ENCODE measurements at regions not wholly inside any gene's neighbourhood (a gene's known extent, or its start where the extent isn't known, plus 50 kb on each side); places are given as distances from the start of the nearest gene placed in this dataset.

DNA sequence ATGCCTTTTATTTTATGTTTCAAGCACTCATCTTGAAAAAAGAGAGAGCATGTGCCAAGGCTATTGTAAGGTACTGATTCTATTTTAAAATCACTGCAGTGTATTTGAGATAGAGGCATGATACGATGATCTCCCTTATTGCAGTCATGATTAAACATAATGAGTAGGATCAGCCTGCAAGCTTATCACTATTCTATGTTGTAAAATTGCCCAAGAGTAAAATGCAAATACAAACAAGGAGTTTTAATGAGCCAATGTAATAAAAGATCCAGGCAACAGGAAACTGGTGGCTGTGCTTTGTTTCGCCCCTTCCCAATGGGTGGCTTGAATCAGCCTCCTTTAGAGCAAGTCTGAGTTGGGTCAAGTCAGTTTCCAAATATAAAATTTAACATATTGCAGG is 116.4 kb upstream of the RBMS1 start:
- Histone ChIP-seq H3K27me3 (no peaks in the 10 kb centered on the region), H3K4me1 (no peaks in the 10 kb centered on the region), H3K9me3 (no peaks in the 10 kb centered on the region), H3K4me3 (no peak overlapping the region), H3K36me3 (no peaks in the 10 kb centered on the region), H3K27ac (no peak overlapping the region)
- DNase-seq: no peak
- no peak for TF ChIP-seq POLR2A (IDR thresholded peaks at IDR 0.05)

DNA sequence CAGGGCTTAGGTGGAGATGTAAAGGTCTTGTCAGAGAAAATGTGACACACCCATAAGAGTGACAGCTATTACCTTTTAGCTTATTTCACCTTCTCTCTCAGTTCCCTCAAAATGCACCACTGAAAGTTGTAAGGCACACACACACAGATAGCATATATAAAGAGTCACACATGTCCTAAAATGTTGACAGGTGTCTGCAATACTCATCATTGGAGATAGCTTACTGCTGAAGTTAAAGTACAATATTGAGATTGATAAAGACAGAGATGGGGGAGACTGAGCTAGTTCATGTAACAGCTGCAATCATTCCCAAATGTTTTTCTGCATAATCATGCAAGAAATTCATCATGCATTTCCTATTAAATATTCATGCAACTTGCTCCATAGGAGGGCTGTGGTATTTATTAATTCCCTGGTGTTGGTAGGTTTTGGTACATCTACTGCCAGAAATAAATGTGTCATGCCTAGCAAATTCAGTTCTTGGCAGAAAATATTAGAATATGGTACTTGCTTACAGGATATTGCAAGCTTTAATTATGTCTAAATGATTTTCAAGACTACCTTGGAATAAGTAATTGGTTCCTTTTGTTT is 118.8 kb upstream of the RBMS1 start:
- H3K36me3 ChIP-seq: no peaks in the 10 kb centered on the region
- H3K27me3 ChIP-seq: no peaks in the 10 kb centered on the region
- H3K27ac ChIP-seq: no peak overlapping the region
- no peak overlapping the region for H3K4me3 ChIP-seq
- no peaks in the 10 kb centered on the region for H3K9me3 ChIP-seq
- DNase-seq: no peak
- H3K4me1 ChIP-seq: no peaks in the 10 kb centered on the region
- TF ChIP-seq POLR2A (IDR thresholded peaks at IDR 0.05): no peak
- TF ChIP-seq, protein P1, sequence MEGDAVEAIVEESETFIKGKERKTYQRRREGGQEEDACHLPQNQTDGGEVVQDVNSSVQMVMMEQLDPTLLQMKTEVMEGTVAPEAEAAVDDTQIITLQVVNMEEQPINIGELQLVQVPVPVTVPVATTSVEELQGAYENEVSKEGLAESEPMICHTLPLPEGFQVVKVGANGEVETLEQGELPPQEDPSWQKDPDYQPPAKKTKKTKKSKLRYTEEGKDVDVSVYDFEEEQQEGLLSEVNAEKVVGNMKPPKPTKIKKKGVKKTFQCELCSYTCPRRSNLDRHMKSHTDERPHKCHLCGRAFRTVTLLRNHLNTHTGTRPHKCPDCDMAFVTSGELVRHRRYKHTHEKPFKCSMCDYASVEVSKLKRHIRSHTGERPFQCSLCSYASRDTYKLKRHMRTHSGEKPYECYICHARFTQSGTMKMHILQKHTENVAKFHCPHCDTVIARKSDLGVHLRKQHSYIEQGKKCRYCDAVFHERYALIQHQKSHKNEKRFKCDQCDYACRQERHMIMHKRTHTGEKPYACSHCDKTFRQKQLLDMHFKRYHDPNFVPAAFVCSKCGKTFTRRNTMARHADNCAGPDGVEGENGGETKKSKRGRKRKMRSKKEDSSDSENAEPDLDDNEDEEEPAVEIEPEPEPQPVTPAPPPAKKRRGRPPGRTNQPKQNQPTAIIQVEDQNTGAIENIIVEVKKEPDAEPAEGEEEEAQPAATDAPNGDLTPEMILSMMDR (IDR thresholded peaks at IDR 0.05): no peak

DNA sequence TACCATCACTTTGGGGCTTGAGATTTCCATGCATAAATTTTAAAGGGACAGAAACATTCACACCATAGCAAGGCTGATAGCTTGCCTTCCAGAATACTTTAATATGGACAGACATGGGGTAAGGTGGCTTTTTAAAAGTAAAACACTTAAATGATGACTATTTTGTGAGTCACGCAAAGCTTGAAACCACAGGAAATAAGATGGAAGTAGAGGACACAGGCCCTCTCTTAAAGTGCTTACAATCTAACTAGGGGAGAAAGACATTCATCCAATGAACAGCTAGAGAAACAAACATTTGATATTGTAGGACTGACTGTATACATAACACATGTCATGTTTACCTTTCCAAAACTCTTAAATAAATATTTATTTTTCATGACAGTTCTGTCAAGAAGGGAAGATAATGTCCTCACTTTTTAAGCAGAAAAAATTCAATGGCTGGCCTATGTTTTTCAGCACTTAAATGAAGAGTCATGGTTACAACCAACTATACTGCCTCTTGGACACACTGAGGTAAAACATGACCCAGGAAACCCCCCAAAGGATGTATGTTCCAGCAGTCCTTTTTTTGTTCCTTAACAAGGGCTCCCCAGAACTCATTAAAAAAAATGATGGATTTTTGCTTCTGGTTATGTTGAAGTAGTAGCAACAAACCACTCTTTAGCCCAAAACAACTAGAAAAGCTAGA is 120.0 kb upstream of the RBMS1 start:
- no peaks in the 10 kb centered on the region for H3K36me3 ChIP-seq
- no peaks in the 10 kb centered on the region for H3K4me1 ChIP-seq
- TF ChIP-seq, protein P1 (IDR thresholded peaks at IDR 0.05): no peak
- TF ChIP-seq POLR2A (IDR thresholded peaks at IDR 0.05): no peak
- no peaks in the 10 kb centered on the region for H3K27me3 ChIP-seq
- no peak overlapping the region for H3K27ac ChIP-seq
- H3K4me3 ChIP-seq: no peak overlapping the region
- H3K9me3 ChIP-seq: no peaks in the 10 kb centered on the region
- DNase-seq: no peak

DNA sequence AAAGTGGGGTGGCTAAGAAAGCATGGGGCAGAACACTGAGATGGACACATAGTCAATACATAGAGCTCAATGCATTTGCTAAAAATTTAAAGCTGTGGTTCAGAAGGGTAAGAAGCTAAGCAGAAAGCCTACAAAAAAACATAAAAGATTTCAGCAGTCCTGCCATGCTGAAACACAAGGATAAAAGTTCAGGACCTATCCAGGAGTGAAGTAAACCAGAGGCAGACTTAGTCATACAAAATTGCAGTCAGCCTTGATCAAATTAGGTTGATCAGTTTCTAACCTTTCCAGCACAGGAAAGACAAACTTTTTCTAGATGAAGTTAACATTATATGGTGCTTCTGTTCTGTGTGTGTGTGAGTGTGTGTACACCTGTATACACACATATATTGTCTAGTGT is 120.8 kb upstream of the RBMS1 start:
- DNase-seq: no peak
- H3K27ac ChIP-seq: no peak overlapping the region
- no peak for TF ChIP-seq POLR2A (IDR thresholded peaks at IDR 0.05)
- TF ChIP-seq, protein P1 (IDR thresholded peaks at IDR 0.05): no peak
- H3K36me3 ChIP-seq: no peaks in the 10 kb centered on the region
- H3K4me3 ChIP-seq: no peak overlapping the region
- no peaks in the 10 kb centered on the region for H3K4me1 ChIP-seq
- H3K9me3 ChIP-seq: no peaks in the 10 kb centered on the region
- H3K27me3 ChIP-seq: no peaks in the 10 kb centered on the region

DNA sequence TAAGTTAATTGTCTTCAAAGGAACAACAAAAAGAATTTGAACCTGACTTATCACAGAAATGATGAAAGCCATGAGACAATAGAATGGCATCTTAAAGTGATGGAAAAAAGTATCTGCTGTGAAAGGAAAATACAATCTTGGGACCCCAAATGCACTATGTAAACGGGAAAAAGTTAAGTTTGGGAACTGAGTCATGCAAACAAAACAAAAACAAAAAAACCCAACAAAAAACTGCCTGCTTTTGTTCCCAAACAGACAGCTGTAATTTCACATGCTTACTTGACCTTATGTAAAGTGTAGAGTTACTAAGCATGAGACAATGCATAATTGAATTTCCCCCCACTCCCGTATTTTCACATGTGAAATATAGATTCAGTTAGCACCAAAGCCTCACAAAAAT is 122.1 kb upstream of the RBMS1 start:
- Histone ChIP-seq H3K36me3 (no peaks in the 10 kb centered on the region), H3K4me1 (no peaks in the 10 kb centered on the region), H3K4me3 (no peak overlapping the region), H3K9me3 (no peaks in the 10 kb centered on the region), H3K27me3 (no peaks in the 10 kb centered on the region), H3K27ac (no peak overlapping the region)
- no peak for TF ChIP-seq POLR2A (IDR thresholded peaks at IDR 0.05)
- TF ChIP-seq, protein P1 (IDR thresholded peaks at IDR 0.05): no peak
- DNase-seq: no peak

DNA sequence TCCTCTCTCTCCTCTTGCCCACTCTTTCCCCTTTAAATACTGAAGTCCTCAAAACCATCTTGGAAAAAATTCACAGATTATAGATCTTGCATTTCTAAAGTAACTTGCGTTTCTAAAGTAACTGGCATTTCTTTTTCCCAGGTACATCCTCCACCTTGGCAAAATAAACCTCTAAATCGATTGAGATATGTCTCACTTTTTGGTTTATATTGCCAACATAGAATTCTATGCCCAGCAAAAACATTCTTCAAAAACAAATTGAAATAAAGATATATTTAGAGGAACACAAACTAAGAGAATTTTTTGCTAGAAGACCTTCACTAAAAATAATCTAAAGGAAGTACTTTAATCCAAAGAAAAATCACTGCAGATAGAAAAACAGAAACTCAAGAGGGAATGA is 122.5 kb upstream of the RBMS1 start:
- no peaks in the 10 kb centered on the region for H3K4me1 ChIP-seq
- no peak overlapping the region for H3K4me3 ChIP-seq
- no peaks in the 10 kb centered on the region for H3K27me3 ChIP-seq
- no peak overlapping the region for H3K27ac ChIP-seq
- H3K36me3 ChIP-seq: no peaks in the 10 kb centered on the region
- TF ChIP-seq POLR2A (IDR thresholded peaks at IDR 0.05): no peak
- TF ChIP-seq, protein P1 (IDR thresholded peaks at IDR 0.05): no peak
- H3K9me3 ChIP-seq: no peaks in the 10 kb centered on the region
- no peak for DNase-seq

Measured in Peyer's patch (tissue), 4 donors.